Esophagus squamous epithelium (tissue), 4 donors: ENCODE measurements at regions not wholly inside any gene's neighbourhood (a gene's known extent, or its start where the extent isn't known, plus 50 kb on each side); places are given as distances from the start of the nearest gene placed in this dataset.

ENCODE experiments used
- POLR2A ChIP-seq, 4 donors: fragments of 450-650 bp; IDR thresholded peaks; one replicate each; pipeline ENCODE4 v1.6.1; 2017; ENCODE audit warnings: antibody characterized with exemption in 4 of 4, mild to moderate bottlenecking in 4 of 4, moderate library complexity in 3 of 4
- TF ChIP-seq, protein P1 (sequence below), 6 experiments: fragments of 450-650 bp in 4 of 6; fragments of 200-600 bp in 2 of 6; sonication (generic) in 2 of 6; IDR thresholded peaks; one replicate each; pipeline ENCODE4 v1.5.1; 2016 to 2019; ENCODE audit warnings: antibody characterized with exemption in 6 of 6, mild to moderate bottlenecking in 4 of 6, moderate library complexity in 4 of 6

GRCh38 chr5:39794513-39795210 lies 369.9 kb upstream of the DAB2 start:
- TF ChIP-seq POLR2A (IDR thresholded peaks at IDR 0.05), result no peak
- TF ChIP-seq, protein P1, sequence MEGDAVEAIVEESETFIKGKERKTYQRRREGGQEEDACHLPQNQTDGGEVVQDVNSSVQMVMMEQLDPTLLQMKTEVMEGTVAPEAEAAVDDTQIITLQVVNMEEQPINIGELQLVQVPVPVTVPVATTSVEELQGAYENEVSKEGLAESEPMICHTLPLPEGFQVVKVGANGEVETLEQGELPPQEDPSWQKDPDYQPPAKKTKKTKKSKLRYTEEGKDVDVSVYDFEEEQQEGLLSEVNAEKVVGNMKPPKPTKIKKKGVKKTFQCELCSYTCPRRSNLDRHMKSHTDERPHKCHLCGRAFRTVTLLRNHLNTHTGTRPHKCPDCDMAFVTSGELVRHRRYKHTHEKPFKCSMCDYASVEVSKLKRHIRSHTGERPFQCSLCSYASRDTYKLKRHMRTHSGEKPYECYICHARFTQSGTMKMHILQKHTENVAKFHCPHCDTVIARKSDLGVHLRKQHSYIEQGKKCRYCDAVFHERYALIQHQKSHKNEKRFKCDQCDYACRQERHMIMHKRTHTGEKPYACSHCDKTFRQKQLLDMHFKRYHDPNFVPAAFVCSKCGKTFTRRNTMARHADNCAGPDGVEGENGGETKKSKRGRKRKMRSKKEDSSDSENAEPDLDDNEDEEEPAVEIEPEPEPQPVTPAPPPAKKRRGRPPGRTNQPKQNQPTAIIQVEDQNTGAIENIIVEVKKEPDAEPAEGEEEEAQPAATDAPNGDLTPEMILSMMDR (IDR thresholded peaks at IDR 0.05), result no peak
